HG03280 (cell line): ENCODE measurements at regions not wholly inside any gene's neighbourhood (a gene's known extent, or its start where the extent isn't known, plus 50 kb on each side); places are given as distances from the start of the nearest gene placed in this dataset.

ENCODE experiments used
- ATAC-seq: cut with Tn5 transposase; IDR thresholded peaks from one replicate; pipeline ENCODE4 v1.9.1; 2021; ENCODE audit warnings: mild to moderate bottlenecking, moderate library complexity; ENCODE audit not compliant: unreplicated experiment

GRCh38 chr3:194832346-194833104, 146.8 kb downstream of the FAM43A start:
- ATAC-seq = no peak

DNA sequence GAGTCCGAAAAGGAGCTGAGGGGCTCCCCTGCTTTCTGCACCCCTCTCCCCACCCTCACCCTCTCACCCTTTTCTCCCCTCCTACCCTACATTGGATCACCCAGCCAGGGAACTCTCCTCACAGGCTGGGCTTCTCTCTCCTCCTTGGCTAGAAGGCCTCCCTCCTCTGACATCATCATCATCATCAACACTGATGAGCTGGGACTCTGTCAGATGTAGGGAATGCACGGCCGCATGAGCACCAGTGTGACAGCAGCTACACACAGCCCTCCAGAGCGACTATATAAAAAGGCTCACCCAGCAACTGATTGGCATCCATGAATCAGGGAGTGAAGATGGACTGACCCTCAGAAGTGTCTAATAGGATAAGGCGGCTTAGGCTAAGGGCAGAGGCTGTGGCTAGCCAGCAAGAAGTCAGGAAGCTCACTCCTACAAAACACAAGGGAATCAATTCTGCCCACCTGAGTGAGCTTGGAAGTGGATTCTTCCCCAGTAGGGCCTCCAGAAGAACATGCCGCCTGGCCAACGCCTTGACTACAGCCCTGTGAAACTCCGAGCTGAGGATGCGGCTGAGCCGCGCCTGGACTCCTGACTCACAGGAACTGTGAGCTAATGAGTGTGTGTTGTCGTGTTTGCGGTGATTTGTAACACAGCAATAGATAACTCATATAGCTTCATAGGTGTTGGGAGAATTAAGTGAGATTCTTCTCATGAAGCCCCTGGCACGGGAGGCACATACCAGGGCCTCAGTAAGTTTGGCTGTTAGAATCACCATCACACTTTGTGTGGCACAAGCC, 147.6 kb downstream of the FAM43A start:
- no peak for ATAC-seq

DNA sequence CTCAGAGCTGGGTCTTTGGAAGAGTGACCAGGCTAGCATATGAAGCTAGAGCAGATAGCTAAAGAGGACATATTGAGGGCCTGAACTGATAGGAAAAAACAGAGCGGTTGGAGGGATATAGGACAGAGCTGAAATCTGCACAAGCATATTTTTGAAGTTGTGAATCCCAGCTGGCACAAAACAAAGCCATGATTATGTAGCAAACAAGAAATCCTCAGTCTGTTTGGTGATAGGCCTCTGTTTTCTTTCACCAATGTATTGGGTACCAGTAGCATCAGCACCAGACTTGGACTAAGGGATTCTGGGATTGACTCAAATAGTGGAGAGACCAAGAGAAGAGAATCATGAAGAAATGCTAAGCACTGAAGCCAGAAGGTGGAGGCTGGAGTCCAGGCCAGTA, 151.0 kb downstream of the FAM43A start:
- ATAC-seq = no peak

DNA sequence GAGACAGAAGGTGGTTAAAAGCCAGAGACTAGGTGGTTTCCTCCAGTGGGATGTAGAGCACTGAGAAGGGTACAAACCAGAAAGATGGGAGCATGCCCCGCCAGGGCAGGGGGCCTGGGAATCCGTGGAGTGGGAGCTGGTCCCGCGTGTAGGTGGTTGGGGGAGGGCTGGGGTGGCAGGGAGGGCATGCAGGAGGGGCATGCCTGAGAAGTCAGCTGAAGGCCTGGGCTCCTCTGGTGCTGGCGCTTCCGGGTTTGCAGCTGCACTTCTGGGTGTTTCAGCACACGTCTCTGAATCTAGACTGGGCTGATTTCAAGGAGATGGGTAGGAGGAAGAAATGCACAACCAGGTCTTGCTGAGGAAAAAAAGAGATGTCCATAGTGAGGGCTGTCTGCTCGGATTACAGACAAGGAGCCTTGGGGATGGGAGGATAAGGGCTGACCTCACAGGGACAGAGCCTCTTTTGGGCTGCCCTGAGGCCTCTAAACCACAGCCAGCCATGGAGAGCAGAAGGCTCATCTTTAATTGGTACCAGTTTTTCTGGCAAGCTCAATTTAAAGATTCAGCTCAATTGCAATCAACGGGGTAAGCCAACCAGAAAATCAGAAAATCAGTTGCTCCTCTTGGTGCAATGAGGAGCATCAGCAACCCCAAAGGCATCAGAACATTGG, 151.9 kb downstream of the FAM43A start:
- ATAC-seq = no peak

DNA sequence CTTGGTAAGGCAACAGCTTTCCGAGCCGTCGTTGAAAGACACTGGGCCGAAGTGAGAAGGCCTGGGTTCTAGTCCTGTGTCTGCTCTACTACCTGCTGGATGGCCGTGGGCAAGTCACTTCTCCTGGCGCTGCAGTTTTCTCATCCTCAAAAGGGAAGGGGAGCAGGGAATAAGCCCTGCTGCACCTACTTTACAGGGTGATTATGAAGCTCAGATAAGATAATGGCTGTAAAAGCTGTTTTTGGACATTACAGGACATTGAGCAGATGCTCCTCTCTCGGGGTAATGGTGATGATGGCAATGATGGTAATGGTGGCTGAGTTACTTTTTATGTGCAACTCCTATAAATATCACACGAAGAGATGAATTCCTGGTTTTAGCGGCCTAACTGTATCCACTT, 152.6 kb downstream of the FAM43A start:
- no peak for ATAC-seq

DNA sequence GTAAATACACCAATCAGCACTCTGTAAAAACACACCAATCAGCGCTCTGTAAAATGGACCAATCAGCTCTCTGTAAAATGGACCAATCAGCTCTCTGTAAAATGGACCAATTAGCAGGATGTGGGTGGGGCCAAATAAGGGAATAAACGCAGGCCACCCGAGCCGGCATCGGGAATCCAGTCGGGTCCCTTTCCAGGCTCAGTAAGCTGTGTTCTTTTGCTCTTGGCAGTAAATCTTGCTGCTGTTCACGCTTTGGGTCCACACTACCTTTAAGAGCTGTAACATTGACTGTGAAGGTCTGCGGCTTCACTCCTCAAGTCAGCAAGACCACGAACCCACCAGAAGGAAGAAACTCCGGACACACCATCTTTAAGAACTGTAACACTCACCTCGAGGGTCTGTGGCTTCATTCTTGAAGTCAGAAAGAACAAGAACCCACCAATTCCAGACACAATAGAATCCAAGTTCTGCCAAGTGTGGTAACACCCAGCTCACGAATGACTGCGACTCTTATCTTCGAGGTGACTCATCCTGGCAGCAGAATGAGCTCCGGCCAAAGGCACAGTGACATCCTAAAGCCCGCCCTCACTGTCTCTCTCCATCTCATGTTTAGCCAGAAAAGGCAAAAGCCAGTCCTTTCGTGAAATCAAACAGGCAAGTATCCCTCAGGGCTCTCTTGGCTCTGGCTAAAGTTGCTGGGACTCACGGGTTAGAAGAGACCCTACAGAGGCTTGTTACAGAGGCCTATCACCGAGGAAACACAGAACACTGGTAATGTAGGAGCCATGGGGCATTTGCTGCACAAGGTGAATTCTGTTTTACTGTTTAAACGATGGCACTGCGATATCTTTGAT, 155.2 kb downstream of the FAM43A start:
- ATAC-seq = no peak

- no peak for ATAC-seq
Measured at GRCh38 chr3:194841515-194841841, 155.8 kb downstream of the FAM43A start.

GRCh38 chr3:194843556-194843955, 157.9 kb downstream of the FAM43A start:
- no peak for ATAC-seq

- no peak for ATAC-seq
Measured at GRCh38 chr3:194844046-194844445, 158.4 kb downstream of the FAM43A start.

- ATAC-seq = no peak
Measured at GRCh38 chr3:194849166-194849875, 163.6 kb downstream of the FAM43A start.

DNA sequence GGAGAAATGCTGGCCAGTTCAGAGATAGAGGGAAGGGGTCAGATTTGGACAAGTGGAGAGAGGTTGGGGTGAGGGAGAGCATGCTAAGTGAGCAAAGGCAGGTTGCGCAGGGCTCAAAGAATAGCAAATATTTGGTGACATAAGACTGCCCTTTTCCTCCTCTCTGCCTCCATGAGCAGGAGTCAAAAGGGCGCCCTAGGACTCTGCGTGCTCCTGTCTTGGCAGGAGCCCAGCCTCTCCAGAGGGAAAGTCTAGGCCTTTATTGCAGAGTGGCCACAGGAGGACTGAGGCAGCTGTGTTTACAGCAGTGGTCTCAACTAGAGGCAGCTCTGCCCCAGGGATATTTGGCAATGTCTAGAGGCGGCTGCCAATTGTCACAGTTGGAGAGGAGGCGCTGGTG, 165.6 kb downstream of the FAM43A start:
- no peak for ATAC-seq

- no peak for ATAC-seq
Measured at GRCh38 chr3:194851941-194852340, 166.3 kb downstream of the FAM43A start.

- no peak for ATAC-seq
Measured at GRCh38 chr3:194852345-194852744, 166.7 kb downstream of the FAM43A start.

- ATAC-seq = no peak
Measured at GRCh38 chr3:194852831-194853508, 167.3 kb downstream of the FAM43A start.

GRCh38 chr3:194854206-194854605, 168.5 kb downstream of the FAM43A start:
- ATAC-seq = no peak

DNA sequence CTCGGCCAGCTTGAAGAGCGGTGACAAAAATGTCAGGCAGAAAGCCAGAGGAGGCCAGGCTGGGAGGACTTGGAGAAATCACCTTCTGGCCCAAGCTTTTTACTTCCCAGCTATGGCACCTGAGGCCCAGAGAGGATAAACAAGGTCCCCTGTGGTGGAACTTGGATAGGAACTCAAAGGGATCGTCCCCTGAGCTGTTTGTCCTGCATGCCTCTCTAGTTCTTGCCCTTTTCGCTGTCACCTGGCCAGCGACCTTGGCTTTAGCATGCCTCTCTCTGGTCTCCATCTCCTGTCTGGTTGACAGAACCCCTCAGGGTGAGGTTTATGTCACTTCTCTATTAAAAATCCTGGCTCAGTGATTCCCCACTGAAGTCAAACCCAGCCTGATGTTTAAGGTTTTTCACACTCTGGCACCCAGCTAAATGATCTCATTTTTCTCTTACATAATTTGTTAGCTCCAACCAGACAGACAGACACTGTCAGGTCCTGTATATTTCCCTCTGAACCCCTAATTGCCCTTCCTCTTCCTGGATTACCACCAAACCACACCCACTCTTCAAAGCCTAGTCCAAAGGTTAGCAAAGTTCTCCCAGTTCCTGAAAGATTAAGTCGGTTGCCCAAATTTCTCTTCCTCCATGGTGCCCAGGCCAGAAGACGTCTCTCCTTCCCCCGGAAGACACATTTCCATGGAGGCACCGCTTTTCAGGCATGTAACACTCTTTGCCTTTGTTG, 169.1 kb downstream of the FAM43A start:
- ATAC-seq = no peak

DNA sequence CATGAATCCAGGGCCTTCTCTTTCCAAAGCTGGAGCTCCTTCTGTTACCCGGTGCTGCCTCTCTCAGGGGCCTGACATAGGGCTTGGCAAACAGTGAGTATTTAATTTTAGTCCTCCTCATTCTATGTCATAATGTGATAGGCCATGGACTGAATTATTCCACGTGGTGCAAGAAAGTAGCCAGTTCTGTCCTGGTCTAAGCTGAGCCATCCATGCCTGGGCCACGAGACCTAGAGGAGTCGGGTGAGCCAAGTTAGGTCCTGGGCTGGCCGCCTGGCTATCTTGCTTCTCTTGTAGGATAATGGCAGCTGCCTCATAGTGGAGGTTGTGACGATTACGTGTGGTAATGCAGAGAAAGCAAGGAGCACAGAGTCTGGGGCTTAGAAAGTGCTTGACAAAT, 170.6 kb downstream of the FAM43A start:
- no peak for ATAC-seq

DNA sequence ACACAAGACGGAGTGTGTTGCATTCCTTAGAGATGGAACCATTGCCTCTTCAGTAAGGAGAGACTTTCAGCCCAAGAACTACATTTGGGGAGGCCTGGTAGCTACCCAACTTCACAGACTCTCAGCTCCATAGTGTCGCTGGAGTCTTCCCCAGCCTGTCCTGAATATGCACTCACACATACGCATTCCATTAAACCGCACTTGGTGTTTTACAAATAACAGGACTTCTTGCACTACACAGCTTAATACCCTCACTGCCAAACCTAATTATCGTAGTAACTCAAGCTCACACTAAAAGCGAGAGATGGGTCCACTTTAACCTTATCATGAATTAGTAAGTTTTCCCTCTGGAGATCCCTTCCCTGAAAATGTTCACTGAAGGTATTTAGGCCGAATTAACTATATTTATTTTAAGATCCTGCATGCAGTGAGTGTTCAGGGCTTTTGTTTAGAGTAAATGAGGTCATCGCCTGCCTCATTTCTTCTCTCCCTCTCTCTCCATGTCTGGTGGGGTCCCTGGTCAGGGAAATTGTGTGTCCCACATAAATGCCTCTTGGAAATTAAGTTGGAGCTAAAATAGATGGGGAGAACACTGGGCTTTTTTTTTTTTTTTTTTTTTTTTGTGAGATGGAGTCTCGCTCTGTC, 171.9 kb downstream of the FAM43A start:
- no peak for ATAC-seq

DNA sequence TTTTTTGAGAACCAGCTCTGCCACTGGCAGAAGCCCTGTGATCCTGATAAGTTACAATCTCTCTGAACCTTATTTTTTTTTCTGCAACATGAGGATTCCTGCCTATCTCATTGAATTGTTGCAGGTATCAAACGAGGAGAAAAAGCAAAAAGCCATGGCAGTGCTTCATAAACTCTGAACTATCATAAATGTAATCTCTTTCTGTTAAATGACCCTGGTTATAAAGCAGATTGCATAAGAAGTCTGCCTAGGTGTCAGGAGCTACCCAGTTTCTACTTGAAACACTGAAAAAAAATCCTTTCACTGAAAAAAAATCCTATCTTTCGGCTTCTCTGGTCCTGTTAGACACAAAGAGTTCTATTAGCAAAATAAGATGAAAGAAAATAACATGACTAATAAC, 172.7 kb downstream of the FAM43A start:
- no peak for ATAC-seq
